Mesendoderm (in vitro differentiated cells): ENCODE measurements at regions not wholly inside any gene's neighbourhood (a gene's known extent, or its start where the extent isn't known, plus 50 kb on each side); places are given as distances from the start of the nearest gene placed in this dataset.
A peak's percentile ranks its signal among the peaks of the same experiment; 100 is the strongest.

Experiments used
- DNase-seq: peaks from one replicate; pipeline ENCODE4 v3.0.0; 2013
- H2AK5ac ChIP-seq: 2 replicates; pipeline ENCODE4 v1.6.1; 2013; ENCODE audit warnings: low read length, inconsistent platforms
- H2BK120ac ChIP-seq: 2 replicates; pipeline ENCODE4 v1.6.1; 2013; ENCODE audit warnings: low read depth, mild to moderate bottlenecking, low read length, moderate library complexity, mixed read lengths
- H2BK15ac ChIP-seq: replicated peaks from 2 replicates; pipeline ENCODE4 v1.6.1; 2013; ENCODE audit warnings: low read depth, mild to moderate bottlenecking, moderate library complexity
- H2BK5ac ChIP-seq: 2 replicates; pipeline ENCODE4 v1.6.1; 2013; ENCODE audit warnings: low read length, inconsistent platforms
- H3K18ac ChIP-seq: 2 replicates; pipeline ENCODE4 v1.6.1; 2013; ENCODE audit warnings: mild to moderate bottlenecking, low read length, mixed read lengths
- H3K23ac ChIP-seq: one replicate; pipeline ENCODE4 v1.6.1; 2013; ENCODE audit warnings: low read length
- H3K27ac ChIP-seq: 2 replicates; pipeline ENCODE4 v1.5.1; 2013; ENCODE audit warnings: low read depth, mild to moderate bottlenecking, inconsistent platforms, low read length, moderate library complexity
- H3K27me3 ChIP-seq: 2 replicates; pipeline ENCODE4 v1.6.1; 2013; ENCODE audit warnings: low read length, control low read depth, mild to moderate bottlenecking, inconsistent platforms; ENCODE audit not compliant: insufficient read depth, poor library complexity
- H3K36me3 ChIP-seq: 2 replicates; pipeline ENCODE4 v1.6.1; 2013; ENCODE audit warnings: low read length, inconsistent platforms; ENCODE audit not compliant: control insufficient read depth, insufficient read depth
- H3K4ac ChIP-seq: one replicate; pipeline ENCODE4 v1.6.1; 2013; ENCODE audit warnings: low read depth, mild to moderate bottlenecking, low read length, moderate library complexity
- H3K4me1 ChIP-seq: 2 replicates; pipeline ENCODE4 v1.6.1; 2013; ENCODE audit warnings: low read depth, low read length, inconsistent platforms; ENCODE audit not compliant: control insufficient read depth
- H3K4me2 ChIP-seq: 2 replicates; pipeline ENCODE4 v1.6.1; 2013; ENCODE audit warnings: low read length
- H3K4me3 ChIP-seq: 2 replicates; pipeline ENCODE4 v1.5.1; 2013; ENCODE audit warnings: mild to moderate bottlenecking, low read length
- H3K56ac ChIP-seq: one replicate; pipeline ENCODE4 v1.6.1; 2013; ENCODE audit warnings: low read length
- H3K79me1 ChIP-seq: 2 replicates; pipeline ENCODE4 v1.6.1; 2013; ENCODE audit warnings: low read length, inconsistent platforms
- H3K79me2 ChIP-seq: 2 replicates; pipeline ENCODE4 v1.6.1; 2013; ENCODE audit warnings: mild to moderate bottlenecking, low read length; ENCODE audit not compliant: control insufficient read depth, insufficient read depth
- H3K9ac ChIP-seq: 2 replicates; pipeline ENCODE4 v1.6.1; 2013; ENCODE audit warnings: low read length, inconsistent platforms
- H4K5ac ChIP-seq: one replicate; pipeline ENCODE4 v1.6.1; 2013; ENCODE audit warnings: low read length
- H4K8ac ChIP-seq: one replicate; pipeline ENCODE4 v1.6.1; 2013; ENCODE audit warnings: low read depth, mild to moderate bottlenecking, control low read depth, low read length, moderate library complexity
- WGBS: extraction: QIAGEN DNeasy Blood & Tissue Kit; methylation state at CpG from one replicate; pipeline ENCODE4 v1.1.7; 2013; ENCODE audit warnings: low lambda C conversion rate, missing lambda C conversion rate; ENCODE audit not compliant: insufficient coverage; ENCODE audit errors: extremely low coverage; 5-methylcytosine and 5-hydroxymethylcytosine counted together

GRCh38 chr16:86337581-86338402 is 172.5 kb upstream of the FOXF1 start:
- Histone ChIP-seq H3K27me3 (no peaks in the 10 kb centered on the region), H3K27ac (no peak overlapping the region), H3K79me1 (no peaks in the 10 kb centered on the region), H3K18ac (no peak overlapping the region), H3K4ac (no peak overlapping the region), H2AK5ac (no peak overlapping the region), H3K79me2 (no peaks in the 10 kb centered on the region), H3K4me3 (no peak overlapping the region), H2BK120ac (no peak overlapping the region), H3K9ac (peak overlapping the region; percentile 19), H3K36me3 (no peaks in the 10 kb centered on the region), H3K4me2 (no peak overlapping the region), H3K56ac (peak overlapping the region; percentile 68), H3K4me1 (peaks cover 19% of the 10 kb centered on the region), H4K8ac (no peak overlapping the region), H4K5ac (no peak overlapping the region), H2BK15ac (no peak overlapping the region), H3K23ac (no peak overlapping the region), H2BK5ac (no peak overlapping the region)
- no peak for DNase-seq
- WGBS: no CpG with 5 or more reads among the region's 17 CpGs

GRCh38 chr16:86338403-86339115 is 171.8 kb upstream of the FOXF1 start:
- H3K4me3 ChIP-seq: no peak overlapping the region
- WGBS: no CpG with 5 or more reads among the region's 5 CpGs
- DNase-seq: no peak
- no peak overlapping the region for H3K9ac ChIP-seq
- H3K4me2 ChIP-seq: no peak overlapping the region
- H2AK5ac ChIP-seq: no peak overlapping the region
- H3K27ac ChIP-seq: no peak overlapping the region
- no peak overlapping the region for H2BK5ac ChIP-seq
- H3K23ac ChIP-seq: no peak overlapping the region
- no peaks in the 10 kb centered on the region for H3K79me2 ChIP-seq
- no peaks in the 10 kb centered on the region for H3K27me3 ChIP-seq
- H2BK15ac ChIP-seq: no peak overlapping the region
- H4K5ac ChIP-seq: no peak overlapping the region
- no peak overlapping the region for H3K18ac ChIP-seq
- H3K4ac ChIP-seq: no peak overlapping the region
- no peaks in the 10 kb centered on the region for H3K79me1 ChIP-seq
- no peak overlapping the region for H3K56ac ChIP-seq
- peaks cover 21% of the 10 kb centered on the region for H3K4me1 ChIP-seq
- no peak overlapping the region for H2BK120ac ChIP-seq
- no peaks in the 10 kb centered on the region for H3K36me3 ChIP-seq
- no peak overlapping the region for H4K8ac ChIP-seq

- H3K4me2 ChIP-seq: no peak overlapping the region
- H3K4me3 ChIP-seq: no peak overlapping the region
- no peak for DNase-seq
- no peak overlapping the region for H3K9ac ChIP-seq
- H2BK15ac ChIP-seq: no peak overlapping the region
- no peak overlapping the region for H3K23ac ChIP-seq
- H4K5ac ChIP-seq: no peak overlapping the region
- H3K4ac ChIP-seq: no peak overlapping the region
- no peak overlapping the region for H3K56ac ChIP-seq
- no peak overlapping the region for H2AK5ac ChIP-seq
- no peaks in the 10 kb centered on the region for H3K27me3 ChIP-seq
- H4K8ac ChIP-seq: no peak overlapping the region
- H3K4me1 ChIP-seq: peaks cover 17% of the 10 kb centered on the region
- H3K27ac ChIP-seq: no peak overlapping the region
- no peak overlapping the region for H2BK5ac ChIP-seq
- no peak overlapping the region for H2BK120ac ChIP-seq
- H3K18ac ChIP-seq: no peak overlapping the region
- no peaks in the 10 kb centered on the region for H3K79me2 ChIP-seq
- no peaks in the 10 kb centered on the region for H3K79me1 ChIP-seq
- H3K36me3 ChIP-seq: no peaks in the 10 kb centered on the region
- no CpG with 5 or more reads among the region's 6 CpGs for WGBS
These were observed 168.0 kb upstream of the FOXF1 start for GRCh38 chr16:86342161-86342834.

DNA sequence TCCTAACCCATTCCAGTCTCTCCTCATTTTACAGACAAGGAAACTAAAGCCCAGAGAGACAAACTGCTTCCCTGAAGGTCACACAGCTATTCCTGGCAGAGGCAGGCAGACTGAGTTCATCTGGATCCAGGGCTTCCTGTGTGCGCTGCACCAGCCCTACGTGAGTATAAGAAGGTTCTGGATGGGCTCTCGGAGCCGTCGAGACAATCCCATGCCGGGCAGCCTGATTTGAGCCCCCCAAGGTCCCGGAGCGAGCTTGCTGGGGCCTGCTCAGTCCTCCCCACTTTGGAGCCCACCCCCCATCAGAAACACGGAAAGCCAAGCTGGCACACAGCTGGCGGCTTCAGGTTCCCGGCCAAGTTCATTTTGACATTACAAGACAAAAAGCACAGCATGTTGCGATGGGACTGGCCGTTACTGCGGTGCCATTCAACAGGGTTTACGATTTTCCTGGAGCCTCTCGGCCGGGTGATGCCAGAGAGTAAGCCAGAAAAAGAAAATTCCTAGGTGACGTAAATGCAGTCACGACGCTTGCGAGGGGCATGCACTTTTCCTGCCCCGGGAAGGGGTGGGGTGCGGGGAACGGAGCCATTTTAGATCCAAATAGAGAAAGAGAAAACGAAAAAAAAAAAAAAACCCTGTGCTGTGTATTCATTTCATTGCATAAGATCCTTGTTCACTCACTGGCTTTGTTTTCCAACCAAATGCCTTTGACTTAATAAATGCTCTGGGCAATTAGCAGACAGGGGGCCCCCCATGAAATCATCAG is 167.1 kb upstream of the FOXF1 start:
- peak overlapping the region; percentile 29 for H2BK120ac ChIP-seq
- peak overlapping the region; percentile 76 for H3K56ac ChIP-seq
- peak overlapping the region; percentile 9 for H3K18ac ChIP-seq
- H3K4me3 ChIP-seq: no peak overlapping the region
- no peak overlapping the region for H4K5ac ChIP-seq
- no peak overlapping the region for H4K8ac ChIP-seq
- peak overlapping the region; percentile 25 for H3K9ac ChIP-seq
- no peaks in the 10 kb centered on the region for H3K27me3 ChIP-seq
- no peaks in the 10 kb centered on the region for H3K79me2 ChIP-seq
- H2BK15ac ChIP-seq: no peak overlapping the region
- no peak for DNase-seq
- no peak overlapping the region for H3K4ac ChIP-seq
- WGBS: no CpG with 5 or more reads among the region's 25 CpGs
- peaks cover 15% of the 10 kb centered on the region for H3K4me1 ChIP-seq
- no peak overlapping the region for H3K4me2 ChIP-seq
- no peak overlapping the region for H3K23ac ChIP-seq
- no peaks in the 10 kb centered on the region for H3K36me3 ChIP-seq
- H2AK5ac ChIP-seq: no peak overlapping the region
- H3K79me1 ChIP-seq: no peaks in the 10 kb centered on the region
- no peak overlapping the region for H3K27ac ChIP-seq
- peak overlapping the region; percentile 66 for H2BK5ac ChIP-seq

- H4K8ac ChIP-seq: no peak overlapping the region
- no peaks in the 10 kb centered on the region for H3K36me3 ChIP-seq
- no peak overlapping the region for H3K23ac ChIP-seq
- no peak overlapping the region for H3K27ac ChIP-seq
- H3K79me1 ChIP-seq: no peaks in the 10 kb centered on the region
- no peak overlapping the region for H2AK5ac ChIP-seq
- H3K4me3 ChIP-seq: no peak overlapping the region
- peak overlapping the region; percentile 50 for H3K56ac ChIP-seq
- peaks cover 15% of the 10 kb centered on the region for H3K4me1 ChIP-seq
- peak overlapping the region; percentile 15 for H3K18ac ChIP-seq
- peak overlapping the region; percentile 27 for H2BK5ac ChIP-seq
- no peaks in the 10 kb centered on the region for H3K79me2 ChIP-seq
- H3K4ac ChIP-seq: peak overlapping the region; percentile 29
- H3K9ac ChIP-seq: no peak overlapping the region
- no peaks in the 10 kb centered on the region for H3K27me3 ChIP-seq
- DNase-seq: peak; percentile 74
- no peak overlapping the region for H2BK120ac ChIP-seq
- WGBS: no CpG with 5 or more reads among the region's 10 CpGs
- no peak overlapping the region for H2BK15ac ChIP-seq
- H4K5ac ChIP-seq: no peak overlapping the region
- no peak overlapping the region for H3K4me2 ChIP-seq
These were observed 166.3 kb upstream of the FOXF1 start for GRCh38 chr16:86343796-86344585.
